ENCODE measurements at regions not wholly inside any gene's neighbourhood (a gene's known extent, or its start where the extent isn't known, plus 50 kb on each side); places are given as distances from the start of the nearest gene placed in this dataset.
A peak's percentile ranks its signal among the peaks of the same experiment; 100 is the strongest.

GRCh38 chr1:212528501-212528900 is 80.1 kb upstream of the ATF3 start:
- DNase-seq: no peak

- no peak for DNase-seq
Measured at GRCh38 chr1:212529211-212529741, 79.3 kb upstream of the ATF3 start.

GRCh38 chr1:212531267-212531666 is 77.3 kb upstream of the ATF3 start:
- no peak for DNase-seq

- DNase-seq: no peak
Measured at GRCh38 chr1:212531796-212532195, 76.8 kb upstream of the ATF3 start.

GRCh38 chr1:212532469-212533147 is 76.0 kb upstream of the ATF3 start:
- DNase-seq: no peak

- no peak for DNase-seq
Measured at GRCh38 chr1:212533148-212533517, 75.4 kb upstream of the ATF3 start.

- DNase-seq: no peak
Measured at GRCh38 chr1:212536586-212536985, 72.0 kb upstream of the ATF3 start.

GRCh38 chr1:212537610-212538009 is 71.0 kb upstream of the ATF3 start:
- DNase-seq: no peak

- no peak for DNase-seq
Measured at GRCh38 chr1:212539737-212540430, 68.7 kb upstream of the ATF3 start.

- no peak for DNase-seq
Measured at GRCh38 chr1:212542761-212543187, 65.8 kb upstream of the ATF3 start.

GRCh38 chr1:212544110-212544509 is 64.5 kb upstream of the ATF3 start:
- DNase-seq: no peak

- no peak for DNase-seq
Measured at GRCh38 chr1:212545941-212546635, 62.5 kb upstream of the ATF3 start.

GRCh38 chr1:212549503-212550017 is 59.0 kb upstream of the ATF3 start:
- DNase-seq: no peak

GRCh38 chr1:212551929-212552328 is 56.6 kb upstream of the ATF3 start:
- no peak for DNase-seq

GRCh38 chr1:212553676-212554075 is 54.9 kb upstream of the ATF3 start:
- no peak for DNase-seq

- no peak for DNase-seq
Measured at GRCh38 chr1:212554401-212554800, 54.2 kb upstream of the ATF3 start.

- no peak for DNase-seq
Measured at GRCh38 chr1:212555426-212555825, 53.1 kb upstream of the ATF3 start.

- DNase-seq: no peak
Measured at GRCh38 chr1:212556822-212557549, 51.6 kb upstream of the ATF3 start.

- no peak for DNase-seq
Measured at GRCh38 chr1:212557739-212558692, 50.5 kb upstream of the ATF3 start.

- DNase-seq: peak; percentile 75
Measured at GRCh38 chr1:212558693-212559480, 49.7 kb upstream of the ATF3 start.

Data from NCI-H2081 treated with DMSO at 0.1 percent for 48 hours (cell line).